NB4 (cell line): ENCODE measurements at regions not wholly inside any gene's neighbourhood (a gene's known extent, or its start where the extent isn't known, plus 50 kb on each side); places are given as distances from the start of the nearest gene placed in this dataset.

ENCODE experiments used
- TF ChIP-seq, protein P1 (sequence below): IDR thresholded peaks from one replicate; pipeline ENCODE4 v1.5.1; 2012; ENCODE audit warnings: low read depth, low read length
- TF ChIP-seq, protein P2 (sequence below): IDR thresholded peaks from 2 replicates; pipeline ENCODE4 v1.6.1; 2011; ENCODE audit warnings: low read depth, low read length

DNA sequence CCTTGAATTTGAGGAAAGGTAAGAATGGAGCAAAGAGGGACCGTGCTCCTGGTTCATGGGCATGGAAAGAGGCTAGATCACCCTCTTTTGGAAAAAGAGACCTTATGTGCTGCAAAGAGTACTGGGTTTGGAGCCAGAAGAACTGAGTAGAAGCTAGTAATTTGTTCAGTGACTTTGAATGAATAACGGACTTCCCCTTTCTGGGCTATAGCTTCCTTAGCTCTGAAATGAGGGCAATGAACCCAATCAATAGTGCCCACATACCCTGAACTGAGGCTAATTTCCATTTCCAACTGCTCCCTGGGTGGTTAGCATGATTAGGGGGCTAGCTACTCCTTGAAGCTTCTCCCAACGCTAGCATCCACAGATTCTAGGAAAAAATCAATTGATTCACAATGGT lies 121.4 kb downstream of the UNC5CL start:
- TF ChIP-seq, protein P1, sequence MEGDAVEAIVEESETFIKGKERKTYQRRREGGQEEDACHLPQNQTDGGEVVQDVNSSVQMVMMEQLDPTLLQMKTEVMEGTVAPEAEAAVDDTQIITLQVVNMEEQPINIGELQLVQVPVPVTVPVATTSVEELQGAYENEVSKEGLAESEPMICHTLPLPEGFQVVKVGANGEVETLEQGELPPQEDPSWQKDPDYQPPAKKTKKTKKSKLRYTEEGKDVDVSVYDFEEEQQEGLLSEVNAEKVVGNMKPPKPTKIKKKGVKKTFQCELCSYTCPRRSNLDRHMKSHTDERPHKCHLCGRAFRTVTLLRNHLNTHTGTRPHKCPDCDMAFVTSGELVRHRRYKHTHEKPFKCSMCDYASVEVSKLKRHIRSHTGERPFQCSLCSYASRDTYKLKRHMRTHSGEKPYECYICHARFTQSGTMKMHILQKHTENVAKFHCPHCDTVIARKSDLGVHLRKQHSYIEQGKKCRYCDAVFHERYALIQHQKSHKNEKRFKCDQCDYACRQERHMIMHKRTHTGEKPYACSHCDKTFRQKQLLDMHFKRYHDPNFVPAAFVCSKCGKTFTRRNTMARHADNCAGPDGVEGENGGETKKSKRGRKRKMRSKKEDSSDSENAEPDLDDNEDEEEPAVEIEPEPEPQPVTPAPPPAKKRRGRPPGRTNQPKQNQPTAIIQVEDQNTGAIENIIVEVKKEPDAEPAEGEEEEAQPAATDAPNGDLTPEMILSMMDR, result no peak
- TF ChIP-seq, protein P2, sequence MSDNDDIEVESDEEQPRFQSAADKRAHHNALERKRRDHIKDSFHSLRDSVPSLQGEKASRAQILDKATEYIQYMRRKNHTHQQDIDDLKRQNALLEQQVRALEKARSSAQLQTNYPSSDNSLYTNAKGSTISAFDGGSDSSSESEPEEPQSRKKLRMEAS, result no peak
